IMR-90 (cell line): ENCODE measurements at regions not wholly inside any gene's neighbourhood (a gene's known extent, or its start where the extent isn't known, plus 50 kb on each side); places are given as distances from the start of the nearest gene placed in this dataset.
A peak's percentile ranks its signal among the peaks of the same experiment; 100 is the strongest.

Experiments used
- ATAC-seq: fragments of 200-7000 bp; cut with Tn5 transposase; 2 replicates; pipeline ENCODE4 v1.9.1; 2020; ENCODE audit warnings: low read depth, mild to moderate bottlenecking, moderate library complexity
- BruUV-seq: library from RNA; stranded (reverse); fragments of 400-500 nt; replicated peaks from 2 replicates; lab custom pipeline; 2021; lab: Mats Ljungman, UMichigan
- CTCF ChIA-PET: fragments of 300-600 bp; formaldehyde crosslinking; extraction: SDS; loops from one replicate; lab custom pipeline; 2021; ENCODE audit warnings: antibody characterized with exemption; lab: Yijun Ruan, JAX
- POLR2A ChIA-PET: fragments of 300-600 bp; sonication (Branson Sonifier 250); formaldehyde crosslinking; loops from one replicate; lab custom pipeline; 2022; ENCODE audit warnings: antibody characterized with exemption; ENCODE audit not compliant: unreplicated experiment; lab: Charles Lee
- DNase-seq: peaks from one replicate; pipeline ENCODE4 v3.0.0; 2013
- H2AFZ ChIP-seq: replicated peaks from 2 replicates; pipeline ENCODE3; 2013; ENCODE audit warnings: low read length, mild to moderate bottlenecking; ENCODE audit not compliant: poor library complexity
- H2AK5ac ChIP-seq: 2 replicates; pipeline ENCODE4 v1.6.1; 2013; ENCODE audit warnings: low read depth, low read length, inconsistent platforms
- H2AK9ac ChIP-seq: replicated peaks from 2 replicates; pipeline ENCODE3; 2013; ENCODE audit warnings: mild to moderate bottlenecking, low read depth, low read length, moderate library complexity; ENCODE audit not compliant: poor library complexity
- H2BK120ac ChIP-seq: 2 replicates; pipeline ENCODE4 v1.6.1; 2013; ENCODE audit warnings: low read depth, low read length, inconsistent platforms
- H2BK15ac ChIP-seq: 3 replicates; pipeline ENCODE4 v1.6.1; 2013; ENCODE audit warnings: low read depth, low read length, inconsistent platforms
- H2BK20ac ChIP-seq: 2 replicates; pipeline ENCODE4 v1.6.1; 2013; ENCODE audit warnings: low read depth, mild to moderate bottlenecking, inconsistent platforms, low read length, moderate library complexity
- H2BK5ac ChIP-seq: 2 replicates; pipeline ENCODE4 v1.6.1; 2013; ENCODE audit warnings: mild to moderate bottlenecking, low read depth, low read length, inconsistent platforms; ENCODE audit not compliant: poor library complexity, severe bottlenecking
- H3K14ac ChIP-seq: replicated peaks from 2 replicates; pipeline ENCODE4 v1.6.1; 2013; ENCODE audit warnings: low read depth, low read length, inconsistent platforms
- H3K18ac ChIP-seq: 2 replicates; pipeline ENCODE4 v1.6.1; 2013; ENCODE audit warnings: low read depth, low read length, control low read depth
- H3K23ac ChIP-seq: 2 replicates; pipeline ENCODE4 v1.6.1; 2013; ENCODE audit warnings: low read depth, low read length, inconsistent platforms
- H3K27ac ChIP-seq: 2 replicates; pipeline ENCODE4 v1.5.1; 2013; ENCODE audit warnings: mild to moderate bottlenecking, control low read depth, low read length; ENCODE audit not compliant: insufficient read depth
- H3K27me3 ChIP-seq: 2 replicates; pipeline ENCODE4 v1.6.1; 2013; ENCODE audit warnings: low read length; ENCODE audit not compliant: control insufficient read depth, insufficient read depth
- H3K36me3 ChIP-seq: 2 replicates; pipeline ENCODE4 v1.6.1; 2013; ENCODE audit warnings: low read length, mixed read lengths; ENCODE audit not compliant: control insufficient read depth, insufficient read depth
- H3K4ac ChIP-seq: 2 replicates; pipeline ENCODE4 v1.6.1; 2013; ENCODE audit warnings: low read depth, low read length, inconsistent platforms
- H3K4me1 ChIP-seq: 2 replicates; pipeline ENCODE4 v1.6.1; 2013; ENCODE audit warnings: low read length, mixed read lengths; ENCODE audit not compliant: control insufficient read depth, insufficient read depth
- H3K4me2 ChIP-seq: 2 replicates; pipeline ENCODE4 v1.6.1; 2013; ENCODE audit warnings: low read depth, mild to moderate bottlenecking, control low read depth, low read length, moderate library complexity
- H3K4me3 ChIP-seq: 2 replicates; pipeline ENCODE4 v1.5.1; 2013; ENCODE audit warnings: low read depth, mild to moderate bottlenecking, control low read depth, low read length, moderate library complexity; ENCODE audit not compliant: insufficient read depth
- H3K56ac ChIP-seq: 2 replicates; pipeline ENCODE4 v1.6.1; 2013; ENCODE audit warnings: low read length, inconsistent platforms; ENCODE audit not compliant: insufficient read depth; ENCODE audit errors: extremely low read depth
- H3K79me1 ChIP-seq, 2 experiments: 2 replicates each; pipeline ENCODE4 v1.6.1; 2013; ENCODE audit warnings: low read length in 2 of 2, inconsistent platforms in 1 of 2, low read depth in 1 of 2
- H3K9ac ChIP-seq: 2 replicates; pipeline ENCODE4 v1.6.1; 2013; ENCODE audit warnings: low read depth, low read length, control low read depth
- H3K9me1 ChIP-seq: 2 replicates; pipeline ENCODE4 v1.6.1; 2013; ENCODE audit warnings: low read length, inconsistent platforms; ENCODE audit not compliant: insufficient read depth
- H3K9me3 ChIP-seq: 2 replicates; pipeline ENCODE4 v1.6.1; 2013; ENCODE audit warnings: low read length; ENCODE audit not compliant: control insufficient read depth, insufficient read depth
- H4K20me1 ChIP-seq: 2 replicates; pipeline ENCODE4 v1.6.1; 2013; ENCODE audit warnings: low read length, inconsistent platforms; ENCODE audit not compliant: insufficient read depth
- H4K5ac ChIP-seq: 2 replicates; pipeline ENCODE4 v1.6.1; 2013; ENCODE audit warnings: mild to moderate bottlenecking, low read depth, low read length, control low read depth
- H4K8ac ChIP-seq, 2 experiments: 2 replicates each; pipeline ENCODE4 v1.6.1; 2013; ENCODE audit warnings: low read depth in 2 of 2, low read length in 2 of 2, control low read depth in 1 of 2, inconsistent platforms in 1 of 2
- H4K91ac ChIP-seq: 2 replicates; pipeline ENCODE4 v1.6.1; 2013; ENCODE audit warnings: low read depth, low read length, inconsistent platforms; ENCODE audit not compliant: insufficient read depth
- CEBPB ChIP-seq: IDR thresholded peaks from 2 replicates; pipeline ENCODE4 v1.6.1; 2012; ENCODE audit warnings: low read depth, low read length, improper control_type of control experiment
- RAD21 ChIP-seq: IDR thresholded peaks from 2 replicates; pipeline ENCODE4 v1.6.1; 2012; ENCODE audit warnings: low read length, improper control_type of control experiment
- WGBS, 2 experiments: methylation state at CpG; one replicate each; pipeline versions ENCODE4 v1.1.5 to v1.1.7; 2013; ENCODE audit warnings: missing lambda C conversion rate in 2 of 2; ENCODE audit not compliant: insufficient read length in 1 of 2; ENCODE audit errors: extremely low coverage in 2 of 2; 5-methylcytosine and 5-hydroxymethylcytosine counted together
- dilution Hi-C: fragments of 300-500 bp; cut with HindIII; formaldehyde crosslinking; loops from one replicate; pipeline ENCODE4 v1.14.3; 2018; ENCODE audit warnings: low sequenced_read_pairs; ENCODE audit not compliant: unreplicated experiment
- in situ Hi-C: fragments of 300-500 bp; cut with MboI; formaldehyde crosslinking; loops from 3 replicates; pipeline ENCODE4 v1.14.3; 2019; ENCODE audit warnings: low sequenced_read_pairs, inconsistent platforms, mixed read lengths
- intact Hi-C: fragments of 100-400 bp; cut with micrococcal nuclease; formaldehyde crosslinking; loops from 2 replicates; pipeline ENCODE4 v1.10.0; 2022

DNA sequence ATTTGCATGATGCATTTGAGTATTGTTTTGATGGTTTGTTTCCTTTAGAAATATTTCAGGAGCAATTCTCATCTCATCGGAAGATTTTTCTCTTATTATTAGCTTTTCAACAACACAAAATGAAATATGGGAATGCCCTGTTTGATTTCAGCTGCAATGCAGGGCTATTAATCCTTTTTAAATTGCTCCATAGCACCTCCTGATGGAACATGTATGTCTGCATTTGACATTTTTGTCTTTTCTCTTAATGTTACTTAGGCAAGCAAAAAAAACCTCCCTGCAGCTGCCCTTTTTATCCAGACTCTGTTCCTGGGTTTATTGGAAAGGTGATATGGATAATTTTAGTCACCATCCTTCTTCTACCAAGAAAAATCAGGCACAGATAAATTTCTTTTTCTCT is 895.8 kb downstream of the RPS29 start:
- Histone ChIP-seq H2AK5ac (no peak overlapping the region), H4K91ac (no peak overlapping the region), H2BK15ac (no peak overlapping the region), H2BK20ac (no peak overlapping the region), H3K79me1 (no peaks in the 10 kb centered on the region), H3K14ac (no peak overlapping the region), H3K4me2 (no peak overlapping the region), H4K8ac (no peak overlapping the region), H3K27me3 (no peaks in the 10 kb centered on the region), H2BK5ac (no peak overlapping the region), H4K5ac (no peak overlapping the region), H3K9me3 (no peaks in the 10 kb centered on the region), H4K20me1 (no peaks in the 10 kb centered on the region), H3K4me1 (peaks cover 4% of the 10 kb centered on the region), H3K36me3 (no peaks in the 10 kb centered on the region), H3K27ac (no peak overlapping the region), H3K4ac (no peak overlapping the region), H3K18ac (no peak overlapping the region), H2AFZ (no peak overlapping the region), H2BK120ac (no peak overlapping the region), H3K4me3 (no peak overlapping the region), H3K56ac (no peak overlapping the region), H3K23ac (no peak overlapping the region), H3K9me1 (no peaks in the 10 kb centered on the region), H3K9ac (no peak overlapping the region), H2AK9ac (no peak overlapping the region)
- in situ Hi-C loops = no loop called here
- WGBS, 2 experiments = no CpG with 5 or more reads among the region's 1 CpG
- no TSS peak for BruUV-seq
- TF ChIP-seq CEBPB (no peak), RAD21 (peak; percentile 33; the same call in 1 of the 2 replicates)
- intact Hi-C loops = loop anchor here (5.0 kb wide), 1 partner anchor 773 kb away; no protein-coding TSS in a partner anchor
- dilution Hi-C loops = no loop called here
- peak; percentile 10 for DNase-seq
- ChIA-PET CTCF (interaction anchor here (0.6 kb wide), 1 partner anchor 297 kb away, joined by 6 read pairs; no protein-coding TSS in a partner anchor), POLR2A (no interaction called here)
- no peak for ATAC-seq
